GM23338 (cell line): ENCODE measurements at regions not wholly inside any gene's neighbourhood (a gene's known extent, or its start where the extent isn't known, plus 50 kb on each side); places are given as distances from the start of the nearest gene placed in this dataset.

ENCODE experiments used
- ATAC-seq: fragments of 200-7000 bp; cut with Tn5 transposase; 3 replicates; pipeline ENCODE4 v1.9.1; 2020
- DNase-seq: peaks from one replicate; pipeline ENCODE4 v3.0.0-alpha.2; 2015; ENCODE audit warnings: low spot score
- H2AFZ ChIP-seq: fragments of 200-600 bp; sonication (generic); 2 replicates; pipeline ENCODE4 v1.8.0; 2016; ENCODE audit warnings: antibody characterized with exemption, mild to moderate bottlenecking, moderate library complexity
- H3F3A ChIP-seq: fragments of 200-600 bp; sonication (generic); replicated peaks from 2 replicates; pipeline ENCODE4 v1.8.0; 2017; ENCODE audit warnings: antibody characterized with exemption, mixed run types, low read depth
- H3K27ac ChIP-seq: fragments of 200-600 bp; sonication (generic); 2 replicates; pipeline ENCODE4 v1.6.1; 2016; ENCODE audit warnings: low read depth
- H3K27me3 ChIP-seq: fragments of 200-600 bp; sonication (generic); 2 replicates; pipeline ENCODE4 v1.8.0; 2016; ENCODE audit warnings: mild to moderate bottlenecking, mixed run types, moderate library complexity; ENCODE audit not compliant: insufficient read depth
- H3K36me3 ChIP-seq: fragments of 200-600 bp; sonication (generic); 2 replicates; pipeline ENCODE4 v1.8.0; 2016; ENCODE audit warnings: mild to moderate bottlenecking; ENCODE audit not compliant: insufficient read depth
- H3K4me1 ChIP-seq: fragments of 200-600 bp; sonication (generic); 2 replicates; pipeline ENCODE4 v1.8.0; 2016; ENCODE audit warnings: mild to moderate bottlenecking, moderate library complexity; ENCODE audit not compliant: insufficient read depth
- H3K4me2 ChIP-seq: fragments of 200-600 bp; sonication (generic); 2 replicates; pipeline ENCODE4 v1.7.1; 2017; ENCODE audit warnings: mixed run types
- H3K4me3 ChIP-seq: fragments of 200-600 bp; sonication (generic); 2 replicates; pipeline ENCODE4 v1.6.1; 2016; ENCODE audit warnings: mixed run types
- H3K79me2 ChIP-seq: fragments of 200-600 bp; sonication (generic); replicated peaks from 2 replicates; pipeline ENCODE4 v1.8.0; 2017; ENCODE audit warnings: mild to moderate bottlenecking; ENCODE audit not compliant: insufficient read depth
- H3K9me2 ChIP-seq: fragments of 200-600 bp; sonication (generic); 2 replicates; pipeline ENCODE4 v1.8.0; 2017; ENCODE audit not compliant: insufficient read depth
- H4K20me1 ChIP-seq: fragments of 200-600 bp; sonication (generic); replicated peaks from 2 replicates; pipeline ENCODE4 v1.8.0; 2017; ENCODE audit warnings: mild to moderate bottlenecking; ENCODE audit not compliant: insufficient read depth
- H3K27ac Mint-ChIP-seq: 2 replicates; pipeline ENCODE4 v1.8.0; 2020; ENCODE audit warnings: inconsistent platforms, mild to moderate bottlenecking, moderate library complexity, mixed read lengths
- H3K27me3 Mint-ChIP-seq: 3 replicates; pipeline ENCODE4 v1.8.0; 2022; ENCODE audit warnings: low read depth, mild to moderate bottlenecking, moderate library complexity, mixed read lengths, inconsistent platforms; ENCODE audit not compliant: insufficient read depth, poor library complexity
- H3K36me3 Mint-ChIP-seq: 3 replicates; pipeline ENCODE4 v1.8.0; 2021; ENCODE audit warnings: low read depth, mild to moderate bottlenecking, inconsistent platforms, moderate library complexity, mixed read lengths
- H3K4me1 Mint-ChIP-seq: 3 replicates; pipeline ENCODE4 v1.8.0; 2020; ENCODE audit warnings: mild to moderate bottlenecking, inconsistent platforms, mixed read lengths
- H3K4me3 Mint-ChIP-seq: 3 replicates; pipeline ENCODE4 v1.8.0; 2021; ENCODE audit warnings: moderate library complexity, mild to moderate bottlenecking, inconsistent platforms, mixed read lengths
- H3K9me3 Mint-ChIP-seq: 3 replicates; pipeline ENCODE4 v1.8.0; 2020; ENCODE audit warnings: moderate library complexity, mild to moderate bottlenecking, inconsistent platforms, mixed read lengths
- EZH2phosphoT487 ChIP-seq: fragments of 200-600 bp; sonication (generic); IDR thresholded peaks from one replicate; pipeline ENCODE4 v1.8.1; 2018; ENCODE audit warnings: antibody characterized with exemption; ENCODE audit not compliant: unreplicated experiment
- JUNB ChIP-seq: IDR thresholded peaks from one replicate; pipeline ENCODE4 v1.6.1; 2016; ENCODE audit warnings: antibody characterized with exemption; ENCODE audit not compliant: unreplicated experiment
- REST ChIP-seq: IDR thresholded peaks from one replicate; pipeline ENCODE4 v1.6.1; 2018; ENCODE audit warnings: antibody characterized with exemption; ENCODE audit not compliant: unreplicated experiment
- STAT1 ChIP-seq: IDR thresholded peaks from one replicate; pipeline ENCODE4 v1.6.1; 2016; ENCODE audit warnings: antibody characterized with exemption; ENCODE audit not compliant: unreplicated experiment
- TF ChIP-seq, protein P1 (sequence below), 2 experiments: fragments of 200-600 bp in 1 of 2; sonication (generic) in 1 of 2; conservative IDR thresholded peaks; 2 replicates each; pipeline versions ENCODE4 v1.5.1 to v1.6.1; 2016 to 2017; ENCODE audit warnings: antibody characterized with exemption in 2 of 2, low read depth in 2 of 2, mild to moderate bottlenecking in 2 of 2, moderate library complexity in 1 of 2
- TF ChIP-seq, protein P2 (sequence below): IDR thresholded peaks from 2 replicates; pipeline ENCODE4 v1.6.1; 2016; ENCODE audit warnings: antibody characterized with exemption

GRCh38 chr13:31394506-31394905, 194.7 kb downstream of the B3GLCT start:
- Mint-ChIP-seq H3K9me3 (peaks cover 12% of the 10 kb centered on the region; the same call in 1 of the 3 replicates), H3K27me3 (no peaks in the 10 kb centered on the region), H3K4me3 (no peak overlapping the region), H3K27ac (no peak overlapping the region), H3K4me1 (no peaks in the 10 kb centered on the region), H3K36me3 (no peaks in the 10 kb centered on the region)
- H3K9me2 ChIP-seq: no peaks in the 10 kb centered on the region
- H3K36me3 ChIP-seq: 0 out of 2 replicates have a peak, but pooled peaks cover 3% of the 10 kb centered on the region
- H4K20me1 ChIP-seq: no peaks in the 10 kb centered on the region
- no peaks in the 10 kb centered on the region for H3F3A ChIP-seq
- H3K4me2 ChIP-seq: no peak overlapping the region
- H3K79me2 ChIP-seq: no peaks in the 10 kb centered on the region
- TF ChIP-seq REST (no peak), JUNB (no peak), STAT1 (no peak)
- TF ChIP-seq, protein P1, sequence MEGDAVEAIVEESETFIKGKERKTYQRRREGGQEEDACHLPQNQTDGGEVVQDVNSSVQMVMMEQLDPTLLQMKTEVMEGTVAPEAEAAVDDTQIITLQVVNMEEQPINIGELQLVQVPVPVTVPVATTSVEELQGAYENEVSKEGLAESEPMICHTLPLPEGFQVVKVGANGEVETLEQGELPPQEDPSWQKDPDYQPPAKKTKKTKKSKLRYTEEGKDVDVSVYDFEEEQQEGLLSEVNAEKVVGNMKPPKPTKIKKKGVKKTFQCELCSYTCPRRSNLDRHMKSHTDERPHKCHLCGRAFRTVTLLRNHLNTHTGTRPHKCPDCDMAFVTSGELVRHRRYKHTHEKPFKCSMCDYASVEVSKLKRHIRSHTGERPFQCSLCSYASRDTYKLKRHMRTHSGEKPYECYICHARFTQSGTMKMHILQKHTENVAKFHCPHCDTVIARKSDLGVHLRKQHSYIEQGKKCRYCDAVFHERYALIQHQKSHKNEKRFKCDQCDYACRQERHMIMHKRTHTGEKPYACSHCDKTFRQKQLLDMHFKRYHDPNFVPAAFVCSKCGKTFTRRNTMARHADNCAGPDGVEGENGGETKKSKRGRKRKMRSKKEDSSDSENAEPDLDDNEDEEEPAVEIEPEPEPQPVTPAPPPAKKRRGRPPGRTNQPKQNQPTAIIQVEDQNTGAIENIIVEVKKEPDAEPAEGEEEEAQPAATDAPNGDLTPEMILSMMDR (conservative IDR thresholded peaks at IDR 0.05; ENCODE audit: low read depth in 2 of 2): no peak
- H3K4me3 ChIP-seq: no peak overlapping the region
- ATAC-seq (no peak), DNase-seq (no peak)
- H3K27ac ChIP-seq: no peak overlapping the region
- H3K4me1 ChIP-seq: no peaks in the 10 kb centered on the region
- H2AFZ ChIP-seq: no peak overlapping the region
- H3K27me3 ChIP-seq: no peaks in the 10 kb centered on the region

GRCh38 chr13:31395090-31395489, 195.3 kb downstream of the B3GLCT start:
- no peaks in the 10 kb centered on the region for H3K4me1 Mint-ChIP-seq
- Histone ChIP-seq H4K20me1 (no peaks in the 10 kb centered on the region), H2AFZ (no peak overlapping the region), H3K4me2 (no peak overlapping the region), H3K27ac (no peak overlapping the region), H3K9me2 (no peaks in the 10 kb centered on the region), H3K4me1 (no peaks in the 10 kb centered on the region), H3F3A (no peaks in the 10 kb centered on the region), H3K36me3 (0 out of 2 replicates have a peak, but pooled peaks cover 3% of the 10 kb centered on the region), H3K79me2 (no peaks in the 10 kb centered on the region), H3K4me3 (no peak overlapping the region), H3K27me3 (no peaks in the 10 kb centered on the region)
- no peak overlapping the region for H3K27ac Mint-ChIP-seq
- TF ChIP-seq, protein P1 (conservative IDR thresholded peaks at IDR 0.05; ENCODE audit: low read depth in 2 of 2): no peak
- TF ChIP-seq, protein P2, sequence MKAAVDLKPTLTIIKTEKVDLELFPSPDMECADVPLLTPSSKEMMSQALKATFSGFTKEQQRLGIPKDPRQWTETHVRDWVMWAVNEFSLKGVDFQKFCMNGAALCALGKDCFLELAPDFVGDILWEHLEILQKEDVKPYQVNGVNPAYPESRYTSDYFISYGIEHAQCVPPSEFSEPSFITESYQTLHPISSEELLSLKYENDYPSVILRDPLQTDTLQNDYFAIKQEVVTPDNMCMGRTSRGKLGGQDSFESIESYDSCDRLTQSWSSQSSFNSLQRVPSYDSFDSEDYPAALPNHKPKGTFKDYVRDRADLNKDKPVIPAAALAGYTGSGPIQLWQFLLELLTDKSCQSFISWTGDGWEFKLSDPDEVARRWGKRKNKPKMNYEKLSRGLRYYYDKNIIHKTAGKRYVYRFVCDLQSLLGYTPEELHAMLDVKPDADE: no peak
- TF ChIP-seq EZH2phosphoT487: no peak
- ATAC-seq (no peak), DNase-seq (no peak)
- H3K27me3 Mint-ChIP-seq: no peaks in the 10 kb centered on the region
- no peak overlapping the region for H3K4me3 Mint-ChIP-seq
- no peaks in the 10 kb centered on the region for H3K36me3 Mint-ChIP-seq
- H3K9me3 Mint-ChIP-seq: peaks cover 15% of the 10 kb centered on the region; the same call in 2 of the 3 replicates
